GM18873 (cell line): ENCODE measurements at regions not wholly inside any gene's neighbourhood (a gene's known extent, or its start where the extent isn't known, plus 50 kb on each side); places are given as distances from the start of the nearest gene placed in this dataset.

Experiments
- ATAC-seq: cut with Tn5 transposase; IDR thresholded peaks from one replicate; pipeline ENCODE4 v1.9.1; 2021; ENCODE audit warnings: mild to moderate bottlenecking, moderate library complexity, moderate number of reproducible peaks; ENCODE audit not compliant: unreplicated experiment, low FRiP score

- no peak for ATAC-seq
Observed at GRCh38 chr4:43242606-43243005, 350.1 kb downstream of the GRXCR1 start.

- no peak for ATAC-seq
Observed at GRCh38 chr4:43243433-43244116, 351.1 kb downstream of the GRXCR1 start.

GRCh38 chr4:43244688-43245382 is 352.3 kb downstream of the GRXCR1 start:
- ATAC-seq: peak; percentile 83

- ATAC-seq: no peak
Observed at GRCh38 chr4:43251841-43252240, 359.3 kb downstream of the GRXCR1 start.

DNA sequence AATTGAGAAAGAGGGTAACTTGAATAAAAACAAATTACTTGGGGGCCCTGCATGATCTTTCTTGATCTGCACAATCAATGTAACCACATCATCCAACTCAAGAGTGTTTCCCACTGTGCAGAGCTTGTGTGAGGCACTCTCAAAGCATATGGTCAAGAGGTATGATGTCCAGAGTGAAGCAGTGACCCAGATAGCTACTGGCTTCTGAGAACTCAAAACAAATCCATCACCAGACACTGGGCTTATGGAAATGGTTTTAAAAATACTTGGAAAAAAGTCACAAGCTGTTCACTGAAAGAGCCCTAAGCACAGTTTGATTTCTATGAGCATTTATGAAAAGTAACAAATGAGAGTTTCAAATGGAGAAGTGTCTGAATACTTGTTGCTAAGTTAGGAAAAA is 361.0 kb downstream of the GRXCR1 start:
- no peak for ATAC-seq

- no peak for ATAC-seq
Observed at GRCh38 chr4:43264730-43265129, 372.2 kb downstream of the GRXCR1 start.

- no peak for ATAC-seq
Observed at GRCh38 chr4:43271946-43272345, 379.4 kb downstream of the GRXCR1 start.

- no peak for ATAC-seq
Observed at GRCh38 chr4:43274376-43274775, 381.9 kb downstream of the GRXCR1 start.

- no peak for ATAC-seq
Observed at GRCh38 chr4:43275779-43276178, 383.3 kb downstream of the GRXCR1 start.

DNA sequence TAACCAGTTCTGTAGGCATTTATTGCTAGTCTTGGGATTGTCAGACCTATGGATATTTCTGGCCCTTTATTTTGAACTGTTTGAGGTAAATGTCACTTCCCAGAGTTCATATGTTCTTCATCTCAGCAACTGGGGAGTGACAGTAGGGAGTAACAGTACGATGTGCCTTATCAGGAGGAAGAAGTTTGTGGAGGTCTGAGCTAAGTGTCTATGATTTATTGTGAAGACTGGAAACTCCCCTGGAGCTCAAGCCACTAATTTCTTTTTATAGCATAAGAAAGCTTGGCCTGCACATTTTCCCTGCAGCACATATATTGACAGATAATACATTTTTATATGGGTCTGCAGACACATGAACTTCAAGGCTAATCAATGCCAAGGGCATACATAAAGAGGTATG is 383.8 kb downstream of the GRXCR1 start:
- no peak for ATAC-seq

DNA sequence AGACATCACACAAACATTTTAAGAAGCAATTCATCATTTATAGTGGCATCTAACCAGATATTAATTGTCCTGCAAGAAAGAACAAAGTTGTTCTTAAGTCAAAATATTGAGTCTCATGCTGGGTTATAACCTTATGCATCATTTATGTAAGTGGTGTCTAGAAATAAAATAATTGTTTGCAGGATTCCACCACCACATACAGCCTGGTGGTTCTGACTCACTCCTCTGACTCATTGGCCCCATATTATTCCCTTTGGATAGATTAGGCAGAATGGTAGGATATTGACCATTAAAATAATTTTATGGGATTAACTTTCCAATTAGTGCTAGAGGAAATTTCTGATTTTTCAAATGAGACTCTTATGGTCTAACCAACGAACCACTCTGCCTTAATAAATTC is 384.5 kb downstream of the GRXCR1 start:
- no peak for ATAC-seq

- ATAC-seq: no peak
Observed at GRCh38 chr4:43282534-43282933, 390.0 kb downstream of the GRXCR1 start.

DNA sequence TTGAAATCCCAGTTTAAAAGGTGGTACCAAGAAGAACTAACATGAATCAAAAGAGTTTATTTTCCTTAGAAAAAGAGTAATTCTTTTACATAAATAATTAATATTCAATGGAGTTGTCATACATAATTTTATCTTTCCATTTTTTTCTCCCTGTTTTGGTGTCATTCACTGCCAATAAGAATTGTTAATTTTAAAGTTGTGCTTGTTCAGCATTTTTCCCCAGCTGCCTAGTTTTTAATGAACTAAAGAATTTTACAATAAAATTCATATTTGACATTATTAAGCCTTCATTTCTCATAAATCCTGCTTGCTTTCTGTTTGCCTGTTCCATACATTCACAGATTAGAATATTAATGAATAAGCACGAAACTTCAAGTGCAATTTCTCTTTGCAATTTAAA is 393.6 kb downstream of the GRXCR1 start:
- ATAC-seq: no peak

GRCh38 chr4:43296946-43297528 is 404.5 kb downstream of the GRXCR1 start:
- no peak for ATAC-seq

DNA sequence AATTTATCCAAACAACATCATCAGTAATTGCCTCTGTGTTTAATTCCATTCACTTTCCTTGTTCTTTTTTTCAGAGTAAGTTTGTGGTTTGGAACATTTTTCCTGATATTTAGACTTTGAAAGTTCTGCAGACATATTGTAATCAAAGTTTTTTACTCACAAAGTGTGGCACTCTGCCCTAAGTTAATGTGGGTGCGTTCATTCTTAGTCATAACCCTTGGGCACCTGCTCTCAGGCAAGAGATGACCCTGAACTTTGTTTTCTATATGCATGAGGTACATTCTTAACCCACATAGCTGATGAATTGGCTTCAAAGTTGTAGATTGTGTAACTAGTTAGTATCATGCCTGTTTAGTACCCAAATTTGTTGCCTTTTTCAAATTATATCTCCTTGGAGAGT is 424.3 kb downstream of the GRXCR1 start:
- ATAC-seq: no peak

- ATAC-seq: no peak
Observed at GRCh38 chr4:43325220-43325967, 432.9 kb downstream of the GRXCR1 start.

GRCh38 chr4:43330288-43330687 is 437.8 kb downstream of the GRXCR1 start:
- ATAC-seq: no peak

GRCh38 chr4:43331226-43332051 is 438.9 kb downstream of the GRXCR1 start:
- no peak for ATAC-seq

GRCh38 chr4:43332052-43332425 is 439.5 kb downstream of the GRXCR1 start:
- ATAC-seq: no peak

- no peak for ATAC-seq
Observed at GRCh38 chr4:43337707-43338106, 445.2 kb downstream of the GRXCR1 start.
